LNCaP clone FGC (cell line): ENCODE measurements at regions not wholly inside any gene's neighbourhood (a gene's known extent, or its start where the extent isn't known, plus 50 kb on each side); places are given as distances from the start of the nearest gene placed in this dataset.

Experiments
- DNase-seq: peaks from one replicate; pipeline ENCODE4 v3.0.0-alpha.2; 2011; ENCODE audit warnings: low read depth
- H3K4me3 ChIP-seq: 2 replicates; pipeline ENCODE4 v1.5.1; 2011; ENCODE audit warnings: mild to moderate bottlenecking, low read depth, low read length, control low read depth
- CTCF ChIP-seq: IDR thresholded peaks from 2 replicates; pipeline ENCODE4 v1.5.1; 2012; ENCODE audit warnings: mild to moderate bottlenecking; ENCODE audit not compliant: control insufficient read depth, insufficient read depth; ENCODE audit errors: extremely low read depth

GRCh38 chr6:138688580-138688979, 85.0 kb upstream of the CCDC28A start:
- no peak overlapping the region for H3K4me3 ChIP-seq
- no peak for TF ChIP-seq CTCF
- no peak for DNase-seq

DNA sequence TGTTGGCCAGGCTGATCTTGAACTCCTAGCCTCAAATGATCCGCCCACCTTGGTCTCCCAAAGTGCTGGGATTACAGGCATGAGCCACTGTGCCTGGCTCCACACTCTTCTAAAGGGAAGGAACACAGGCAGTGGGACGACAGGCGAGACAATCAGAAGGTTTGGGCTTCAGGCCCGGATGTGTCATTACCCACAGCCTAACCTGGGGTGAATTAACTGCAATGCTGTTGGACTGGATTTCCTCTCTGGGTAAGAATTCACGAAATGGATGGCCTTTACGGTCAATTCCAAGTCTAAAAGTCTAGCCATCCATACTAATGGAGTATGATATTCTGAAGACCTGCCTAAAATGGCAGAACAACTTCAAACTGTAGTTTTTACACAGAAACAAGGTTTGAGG, 83.7 kb upstream of the CCDC28A start:
- no peak for DNase-seq
- no peak overlapping the region for H3K4me3 ChIP-seq
- no peak for TF ChIP-seq CTCF

DNA sequence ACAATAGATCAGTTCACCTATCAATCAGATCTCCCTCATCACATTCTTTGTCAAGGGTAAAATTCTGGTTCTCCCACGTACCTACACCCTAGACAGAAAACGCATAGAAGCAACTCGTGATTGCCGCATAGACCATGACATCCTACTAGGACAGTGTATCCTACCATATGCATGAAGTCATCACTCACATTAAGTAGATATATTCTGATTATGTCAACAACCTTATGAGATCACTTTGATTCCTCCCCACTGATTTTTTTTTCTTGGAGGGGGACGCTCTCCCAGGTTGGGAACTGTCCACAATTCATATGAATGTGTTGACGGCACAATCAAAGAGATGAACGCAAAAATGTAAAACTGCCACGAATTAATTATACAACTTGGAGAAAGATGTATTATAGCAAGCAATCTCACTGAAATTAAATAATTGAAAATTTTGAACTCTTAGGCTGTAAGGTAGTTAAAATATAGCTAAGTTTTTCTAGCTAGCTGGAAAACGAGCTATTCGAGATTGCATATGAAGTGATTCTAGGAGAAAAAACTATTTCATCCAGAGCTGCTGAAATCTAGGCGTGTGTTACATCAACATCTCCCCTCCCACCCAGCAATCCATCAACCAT, 82.5 kb upstream of the CCDC28A start:
- peak overlapping the region; percentile 67 for H3K4me3 ChIP-seq
- DNase-seq: no peak
- TF ChIP-seq CTCF: no peak

DNA sequence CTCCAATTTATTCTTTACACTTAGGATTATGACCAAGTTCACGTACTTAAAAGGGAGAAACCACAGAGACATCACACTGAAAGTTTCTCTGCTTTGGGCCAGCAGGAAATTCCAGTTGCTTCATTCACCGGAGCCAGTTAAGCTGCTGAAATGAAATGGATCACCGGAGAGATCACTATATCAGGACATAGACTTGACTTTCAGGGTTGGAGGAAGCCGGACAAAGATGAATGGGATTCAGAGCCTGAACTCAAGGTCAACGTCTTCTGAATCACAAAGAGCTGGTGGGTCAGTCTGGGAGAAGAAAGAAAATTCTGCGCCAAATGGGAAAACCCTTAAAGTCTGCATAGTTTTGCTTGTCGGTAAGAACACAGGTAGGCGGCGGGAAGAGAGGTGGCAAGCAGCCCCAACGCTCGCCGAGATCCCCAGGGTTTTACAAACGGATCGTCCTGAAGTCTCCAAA, 81.9 kb upstream of the CCDC28A start:
- no peak for TF ChIP-seq CTCF
- peak overlapping the region; percentile 67 for H3K4me3 ChIP-seq
- no peak for DNase-seq

DNA sequence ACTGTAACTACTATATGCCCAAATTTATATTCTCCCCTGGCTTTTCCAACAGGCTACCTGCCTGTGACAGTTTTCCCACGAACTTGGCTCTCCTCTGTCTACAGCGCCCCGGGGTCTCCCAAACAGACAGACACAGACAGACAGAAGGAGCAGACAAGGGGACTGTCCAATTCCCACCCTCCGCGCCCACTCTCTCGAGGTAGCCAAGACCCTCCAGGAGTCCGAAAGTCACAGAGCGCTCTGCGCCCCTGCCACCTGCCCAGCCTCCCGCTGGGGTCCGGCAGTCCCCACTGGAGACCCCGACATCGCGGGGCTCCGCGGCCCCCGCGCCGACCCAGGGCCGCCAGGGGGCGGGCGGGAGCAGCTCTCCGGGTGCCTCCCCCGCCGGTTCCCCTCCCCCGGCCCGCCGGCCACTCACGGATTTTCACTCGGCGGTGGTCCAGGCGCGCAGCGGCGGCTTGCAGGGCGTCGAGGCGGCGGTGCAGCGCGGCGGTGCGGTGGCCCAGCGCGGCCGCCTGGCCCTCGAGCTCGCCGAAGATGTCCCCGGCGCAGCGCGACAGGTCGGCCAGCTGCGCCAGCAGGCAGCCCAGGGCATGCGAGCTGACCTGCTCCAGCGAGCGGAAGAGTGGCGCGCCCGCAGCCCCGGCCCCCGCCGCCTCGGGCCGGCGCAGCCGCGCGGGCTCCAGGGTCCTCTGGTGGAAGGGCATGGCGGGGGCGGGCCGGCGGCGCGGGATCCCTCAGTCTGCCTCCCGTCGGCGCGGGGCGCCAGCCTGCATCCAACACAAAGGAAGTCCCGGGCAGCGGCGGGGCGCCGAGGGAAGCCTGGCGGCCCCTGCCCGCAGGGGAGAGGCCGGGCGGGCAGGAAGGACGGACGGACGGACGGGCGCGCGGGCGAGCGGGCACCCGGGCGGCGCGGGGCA, 81.3 kb upstream of the CCDC28A start:
- peak; percentile 70 for TF ChIP-seq CTCF
- peak overlapping the region; percentile 67 for H3K4me3 ChIP-seq
- DNase-seq: no peak

GRCh38 chr6:138692978-138693909, 80.3 kb upstream of the CCDC28A start:
- DNase-seq: peak; percentile 44
- TF ChIP-seq CTCF: no peak
- peak overlapping the region; percentile 67 for H3K4me3 ChIP-seq
